Hematopoietic multipotent progenitor cell treated with erythropoietin and hydrocortisone succinate and interleukin-3 and kit ligand, for 15 days (in vitro differentiated cells): ENCODE measurements at regions not wholly inside any gene's neighbourhood (a gene's known extent, or its start where the extent isn't known, plus 50 kb on each side); places are given as distances from the start of the nearest gene placed in this dataset.
A peak's percentile ranks its signal among the peaks of the same experiment; 100 is the strongest.

Experiments
- DNase-seq: peaks from one replicate; pipeline ENCODE4 v3.0.0-alpha.2; 2015; ENCODE audit warnings: low spot score

- no peak for DNase-seq
These were observed 477.6 kb upstream of the CITED2 start for GRCh38 chr6:139852067-139852466.

GRCh38 chr6:139851206-139851605 lies 476.8 kb upstream of the CITED2 start:
- DNase-seq = no peak

GRCh38 chr6:139850512-139850911 lies 476.1 kb upstream of the CITED2 start:
- DNase-seq = no peak

GRCh38 chr6:139847457-139847813 lies 473.0 kb upstream of the CITED2 start:
- DNase-seq = no peak

- DNase-seq = no peak
These were observed 472.3 kb upstream of the CITED2 start for GRCh38 chr6:139846538-139847456.

GRCh38 chr6:139844907-139845306 lies 470.5 kb upstream of the CITED2 start:
- DNase-seq = no peak

- DNase-seq = no peak
These were observed 467.4 kb upstream of the CITED2 start for GRCh38 chr6:139841794-139842215.

- DNase-seq = no peak
These were observed 465.2 kb upstream of the CITED2 start for GRCh38 chr6:139839506-139840156.

GRCh38 chr6:139834232-139834631 lies 459.8 kb upstream of the CITED2 start:
- DNase-seq = no peak

GRCh38 chr6:139833592-139833991 lies 459.1 kb upstream of the CITED2 start:
- no peak for DNase-seq

- no peak for DNase-seq
These were observed 458.3 kb upstream of the CITED2 start for GRCh38 chr6:139832493-139833305.

- no peak for DNase-seq
These were observed 455.1 kb upstream of the CITED2 start for GRCh38 chr6:139829576-139829975.

- DNase-seq = no peak
These were observed 454.5 kb upstream of the CITED2 start for GRCh38 chr6:139828751-139829519.

- DNase-seq = peak; percentile 37
These were observed 451.5 kb upstream of the CITED2 start for GRCh38 chr6:139825935-139826374.

GRCh38 chr6:139824864-139825263 lies 450.4 kb upstream of the CITED2 start:
- no peak for DNase-seq

GRCh38 chr6:139823808-139824126 lies 449.3 kb upstream of the CITED2 start:
- no peak for DNase-seq

- no peak for DNase-seq
These were observed 448.8 kb upstream of the CITED2 start for GRCh38 chr6:139823099-139823807.

GRCh38 chr6:139821676-139822223 lies 447.3 kb upstream of the CITED2 start:
- DNase-seq = no peak

- DNase-seq = no peak
These were observed 445.8 kb upstream of the CITED2 start for GRCh38 chr6:139820210-139820609.

GRCh38 chr6:139819776-139820175 lies 445.3 kb upstream of the CITED2 start:
- no peak for DNase-seq

- no peak for DNase-seq
These were observed 438.5 kb upstream of the CITED2 start for GRCh38 chr6:139812939-139813338.
